Left lobe of liver (tissue), 2 donors: ENCODE measurements at regions not wholly inside any gene's neighbourhood (a gene's known extent, or its start where the extent isn't known, plus 50 kb on each side); places are given as distances from the start of the nearest gene placed in this dataset.

Source experiments
- ATAC-seq: fragments of 200-7000 bp; cut with Tn5 transposase; one replicate; pipeline ENCODE4 v1.9.1; 2020; ENCODE audit warnings: mild to moderate bottlenecking, moderate library complexity
- DNase-seq: peaks from one replicate; pipeline ENCODE4 v3.0.0-alpha.2; 2020; ENCODE audit warnings: low spot score
- donor health status: DM: no; HTN: no; CAD: no; lungs with moderate emphysema.
- donor health status: DM: no; HTN: yes; CAD: no.

GRCh38 chr5:135635451-135635850 is 56.7 kb upstream of the CXCL14 start:
- ATAC-seq (no peak), DNase-seq (no peak)

- no peak for DNase-seq
- ATAC-seq: no peak
Observed at GRCh38 chr5:135632798-135633197, 54.0 kb upstream of the CXCL14 start.

- no peak for DNase-seq
- no peak for ATAC-seq
Observed at GRCh38 chr5:135631391-135631790, 52.6 kb upstream of the CXCL14 start.

- no peak for DNase-seq
- no peak for ATAC-seq
Observed at GRCh38 chr5:135629666-135630065, 50.9 kb upstream of the CXCL14 start.

- DNase-seq: no peak
- no peak for ATAC-seq
Observed at GRCh38 chr5:135628771-135629563, 50.2 kb upstream of the CXCL14 start.
